PC-9 (cell line): ENCODE measurements at regions not wholly inside any gene's neighbourhood (a gene's known extent, or its start where the extent isn't known, plus 50 kb on each side); places are given as distances from the start of the nearest gene placed in this dataset.

Experiments used
- CTCF ChIP-seq: fragments of 200-600 bp; sonication (generic); conservative IDR thresholded peaks from 2 replicates; pipeline ENCODE4 v1.6.1; 2017; ENCODE audit warnings: mixed run types, antibody characterized with exemption, mild to moderate bottlenecking, moderate library complexity
- EZH2 ChIP-seq: fragments of 200-600 bp; sonication (generic); IDR thresholded peaks from 2 replicates; pipeline ENCODE4 v1.8.0; 2017; ENCODE audit warnings: antibody characterized with exemption, low read depth

- TF ChIP-seq CTCF (no peak), EZH2 (no peak)
Measured at GRCh38 chr4:104649631-104650030, 154.9 kb upstream of the CXXC4 start.
